HG03378 (cell line): ENCODE measurements at regions not wholly inside any gene's neighbourhood (a gene's known extent, or its start where the extent isn't known, plus 50 kb on each side); places are given as distances from the start of the nearest gene placed in this dataset.
A peak's percentile ranks its signal among the peaks of the same experiment; 100 is the strongest.
"Not testable (repeated sequence)": the region's sequence is repeated elsewhere in the genome, so short reads cannot be mapped to it uniquely, and the experiment has no call there.

Experiments used
- ATAC-seq: cut with Tn5 transposase; IDR thresholded peaks from one replicate; pipeline ENCODE4 v1.9.1; 2021; ENCODE audit warnings: mild to moderate bottlenecking, moderate library complexity; ENCODE audit not compliant: unreplicated experiment

DNA sequence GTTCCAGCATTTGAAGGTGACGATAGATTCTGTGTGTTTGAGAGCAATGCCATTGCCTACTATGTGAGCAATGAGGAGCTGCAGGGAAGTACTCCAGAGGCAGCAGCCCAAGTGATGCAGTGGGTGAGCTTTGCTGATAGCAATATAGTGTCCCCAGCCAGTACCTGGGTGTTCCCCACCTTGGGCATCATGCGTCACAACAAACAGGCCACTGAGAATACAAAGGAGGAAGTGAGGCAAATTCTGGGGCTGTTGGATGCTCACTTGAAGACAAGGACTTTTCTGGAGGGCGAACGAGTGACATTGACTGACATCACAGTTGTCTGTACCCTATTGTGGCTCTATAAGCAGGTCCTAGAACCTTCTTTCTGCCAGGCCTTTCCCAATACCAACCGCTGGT lies 142.0 kb downstream of the PLS3 start:
- ATAC-seq, result no peak

DNA sequence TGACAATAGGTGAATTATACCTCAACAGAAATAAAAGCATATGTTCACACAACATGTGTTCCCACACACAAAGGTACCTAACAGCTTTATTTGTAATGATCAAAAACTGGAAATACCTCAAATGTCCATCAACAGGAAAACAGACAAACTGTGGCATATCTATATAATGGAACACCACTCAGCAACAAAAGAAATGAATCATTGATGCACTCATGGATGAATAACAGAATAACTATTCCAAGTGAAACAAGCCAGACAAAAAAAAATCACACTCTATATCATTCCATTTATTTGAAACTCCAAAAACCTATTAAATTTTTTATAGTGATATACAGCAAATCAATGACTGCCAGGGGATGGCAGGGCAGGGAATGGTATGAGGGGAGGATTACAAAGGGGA lies 148.1 kb downstream of the PLS3 start:
- no peak for ATAC-seq

DNA sequence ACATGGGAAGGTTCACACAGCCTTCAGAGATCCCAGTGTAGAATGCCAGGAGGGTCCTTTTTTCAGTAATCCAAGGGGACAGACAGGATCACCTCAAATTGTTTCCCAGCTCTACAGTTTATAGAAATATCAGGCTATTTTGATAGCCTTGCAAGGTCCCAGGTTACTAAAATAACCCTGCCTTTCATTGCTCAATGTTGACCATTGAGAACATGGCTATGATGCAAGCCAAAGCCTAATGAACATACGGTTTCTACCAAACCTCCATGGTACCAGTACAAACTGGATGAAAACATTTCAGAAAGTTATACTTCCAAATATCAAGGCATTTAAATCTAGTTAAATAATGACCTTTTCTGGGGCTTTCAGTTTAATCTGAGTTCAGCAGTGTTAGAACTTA lies 151.5 kb downstream of the PLS3 start:
- no peak for ATAC-seq

DNA sequence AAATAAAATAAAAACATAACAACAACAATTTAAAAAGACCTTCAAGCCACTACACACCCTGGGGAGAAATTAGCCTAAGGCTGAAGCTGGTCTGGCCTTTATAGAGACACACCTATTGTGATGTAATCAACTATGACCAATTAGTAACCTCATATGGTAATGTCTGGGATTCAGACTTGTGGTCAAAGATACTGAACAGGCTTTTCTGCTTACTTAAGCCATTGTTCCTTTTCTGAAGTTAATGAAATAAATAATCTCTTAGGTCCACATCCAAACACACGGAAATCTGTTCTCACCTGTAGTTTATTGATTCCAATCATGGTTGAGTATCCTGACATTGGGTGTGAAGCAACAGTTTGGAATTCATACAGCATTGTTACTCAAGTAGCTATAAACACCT lies 152.5 kb downstream of the PLS3 start:
- no peak for ATAC-seq

DNA sequence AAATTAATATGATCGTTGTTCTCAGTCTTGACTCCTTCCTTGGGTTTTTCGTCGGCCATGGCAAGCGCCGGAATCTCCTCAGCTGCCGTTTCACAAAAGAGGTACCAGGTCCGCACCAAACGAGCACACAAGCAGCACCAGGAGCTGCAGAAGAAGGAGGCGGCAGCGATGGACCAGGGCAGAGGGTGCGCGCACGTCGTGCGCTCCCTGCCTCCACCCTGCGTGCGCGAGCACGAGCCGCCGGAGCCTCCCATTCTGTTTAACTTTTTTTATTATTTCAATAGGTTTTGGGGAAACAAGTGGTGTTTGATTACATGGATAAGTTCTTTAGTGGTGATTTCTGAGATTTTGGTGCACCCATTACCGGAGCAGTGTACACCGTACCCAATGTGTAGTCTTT lies 158.2 kb downstream of the PLS3 start:
- ATAC-seq, result no peak

DNA sequence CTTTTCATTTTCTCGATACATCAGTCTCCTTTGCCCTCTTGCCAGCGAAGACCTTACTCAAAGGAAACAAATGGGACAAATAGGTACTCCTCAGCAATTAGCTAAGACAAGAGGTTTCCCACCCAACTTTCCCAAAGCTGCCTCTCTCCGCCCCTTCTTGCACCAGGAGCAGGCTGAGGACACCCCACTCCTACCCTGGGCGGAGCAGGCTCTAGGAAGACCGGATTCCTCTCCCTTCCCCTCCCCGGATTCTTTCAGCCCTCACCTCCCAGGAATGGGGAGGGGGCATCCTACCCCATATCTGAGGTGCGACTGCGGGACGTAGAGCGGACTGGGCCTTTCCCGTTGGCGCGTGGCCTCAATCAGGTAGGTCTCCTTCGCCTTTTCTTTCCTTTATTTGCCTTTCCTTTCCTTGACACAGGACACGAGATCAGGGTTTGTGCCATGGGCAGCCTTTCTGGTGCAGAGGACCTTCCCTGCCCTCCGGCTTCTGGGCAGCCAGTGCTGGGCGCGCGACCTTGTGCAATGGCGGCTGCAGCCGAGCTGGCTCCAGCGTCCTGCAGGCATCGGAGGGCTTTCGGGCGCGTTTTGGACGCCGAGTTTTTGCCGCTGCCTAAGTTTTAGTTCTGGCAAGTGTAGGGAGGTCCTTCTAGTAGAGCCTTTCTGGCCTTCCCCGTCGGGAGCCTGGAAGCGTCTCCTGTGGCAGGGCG lies 161.9 kb downstream of the PLS3 start:
- ATAC-seq, result not testable (repeated sequence)

DNA sequence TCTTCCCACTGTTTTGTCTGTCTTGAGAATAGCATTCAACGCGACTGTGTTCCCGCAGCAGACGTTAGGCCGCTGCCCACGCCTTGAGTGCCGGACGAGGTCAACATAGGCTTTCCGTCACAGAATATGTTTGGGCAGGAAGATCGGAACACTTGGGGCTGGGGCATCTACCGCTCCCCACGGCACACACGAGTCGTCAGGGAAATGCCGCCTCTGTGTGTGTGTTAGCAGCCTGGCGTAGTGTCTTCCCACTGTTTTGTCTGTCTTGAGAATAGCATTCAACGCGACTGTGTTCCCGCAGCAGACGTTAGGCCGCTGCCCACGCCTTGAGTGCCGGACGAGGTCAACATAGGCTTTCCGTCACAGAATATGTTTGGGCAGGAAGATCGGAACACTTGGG lies 164.4 kb downstream of the PLS3 start:
- not testable (repeated sequence) for ATAC-seq

DNA sequence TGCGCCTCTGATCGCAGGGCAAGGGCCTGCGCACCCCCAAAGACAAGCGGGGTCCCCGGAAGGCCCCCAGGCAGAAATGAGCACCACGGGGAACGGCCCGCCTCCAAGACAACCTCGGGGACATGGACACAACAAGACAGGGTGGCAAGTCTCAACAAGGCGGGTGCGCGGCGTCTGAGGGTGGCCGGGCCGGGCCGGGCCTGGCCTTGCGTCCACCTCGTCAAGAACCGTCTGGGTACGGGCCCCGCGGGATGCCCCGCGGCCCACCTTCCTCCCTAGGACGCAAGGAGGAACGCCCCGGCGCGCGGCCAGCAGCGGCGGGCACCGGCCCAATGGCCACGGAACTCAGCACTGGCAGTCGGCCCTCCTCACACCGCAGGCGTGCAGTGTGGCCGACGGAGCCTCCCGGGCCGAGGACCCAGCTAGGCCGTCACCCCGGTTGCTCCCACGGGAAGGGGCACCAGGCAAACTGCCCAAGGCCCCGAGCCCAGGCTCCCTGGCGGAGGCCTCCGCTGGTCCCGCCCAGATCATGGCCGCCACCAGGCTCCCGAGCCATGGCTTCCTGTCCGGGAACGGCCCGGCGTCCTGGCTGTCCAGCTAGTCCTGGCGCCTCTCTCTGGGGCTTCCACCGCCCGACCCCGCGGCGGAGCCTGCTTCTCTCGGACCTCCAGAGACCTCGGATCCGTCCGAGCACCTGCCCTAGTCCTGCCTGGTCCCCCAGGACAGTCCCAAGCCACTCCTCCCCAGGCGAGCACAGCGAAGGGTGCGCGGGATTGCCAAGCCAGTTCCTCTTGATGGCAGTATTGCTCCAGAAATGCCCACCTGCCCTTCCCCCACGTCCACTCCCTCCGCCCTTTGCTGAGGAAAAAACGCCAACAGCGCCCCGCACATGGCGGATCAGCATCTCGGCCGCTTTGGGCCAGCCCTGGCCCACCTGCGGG lies 167.1 kb downstream of the PLS3 start:
- ATAC-seq, result peak; percentile 90

DNA sequence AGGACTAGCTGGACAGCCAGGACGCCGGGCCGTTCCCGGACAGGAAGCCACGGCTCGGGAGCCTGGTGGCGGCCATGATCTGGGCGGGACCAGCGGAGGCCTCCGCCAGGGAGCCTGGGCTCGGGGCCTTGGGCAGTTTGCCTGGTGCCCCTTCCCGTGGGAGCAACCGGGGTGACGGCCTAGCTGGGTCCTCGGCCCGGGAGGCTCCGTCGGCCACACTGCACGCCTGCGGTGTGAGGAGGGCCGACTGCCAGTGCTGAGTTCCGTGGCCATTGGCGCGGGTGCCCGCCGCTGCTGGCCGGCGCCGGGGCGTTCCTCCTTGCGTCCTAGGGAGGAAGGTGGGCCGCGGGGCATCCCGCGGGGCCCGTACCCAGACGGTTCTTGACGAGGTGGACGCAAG lies 171.6 kb downstream of the PLS3 start:
- not testable (repeated sequence) for ATAC-seq

DNA sequence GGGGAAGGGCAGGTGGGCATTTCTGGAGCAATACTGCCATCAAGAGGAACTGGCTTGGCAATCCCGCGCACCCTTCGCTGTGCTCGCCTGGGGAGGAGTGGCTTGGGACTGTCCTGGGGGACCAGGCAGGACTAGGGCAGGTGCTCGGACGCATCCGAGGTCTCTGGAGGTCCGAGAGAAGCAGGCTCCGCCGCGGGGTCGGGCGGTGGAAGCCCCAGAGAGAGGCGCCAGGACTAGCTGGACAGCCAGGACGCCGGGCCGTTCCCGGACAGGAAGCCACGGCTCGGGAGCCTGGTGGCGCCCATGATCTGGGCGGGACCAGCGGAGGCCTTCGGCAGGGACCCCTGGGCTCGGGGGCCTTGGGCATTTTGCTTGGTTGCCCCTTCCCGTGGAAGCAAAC lies 174.3 kb downstream of the PLS3 start:
- ATAC-seq, result not testable (repeated sequence)
